ENCODE measurements at regions not wholly inside any gene's neighbourhood (a gene's known extent, or its start where the extent isn't known, plus 50 kb on each side); places are given as distances from the start of the nearest gene placed in this dataset.

- H3K27me3 ChIP-seq: no peaks in the 10 kb centered on the region
- no peak overlapping the region for H3K27ac ChIP-seq
- no peaks in the 10 kb centered on the region for H3K36me3 ChIP-seq
- H3K4me1 ChIP-seq: no peaks in the 10 kb centered on the region
- peaks cover 0 to 15% (median 11%) of the 10 kb centered on the region in 11 experiments; a peak in 16 of 22 replicates for H3K9me3 ChIP-seq (replicated peaks in 1 of 11)
- H3K4me2 ChIP-seq: no peak overlapping the region
- no peak overlapping the region for H3K9ac ChIP-seq
- no peak overlapping the region for H3K4me3 ChIP-seq
- no peaks in the 10 kb centered on the region for H4K20me1 ChIP-seq
- TF ChIP-seq Cebpa-rat (IDR thresholded peaks at IDR 0.05): no peak
These were observed 117.1 kb upstream of the TMEFF2 start for GRCh38 chr2:192311701-192312460.

GRCh38 chr2:192307530-192307929 is 112.8 kb upstream of the TMEFF2 start:
- H3K36me3 ChIP-seq: no peaks in the 10 kb centered on the region
- H3K4me3 ChIP-seq: no peak overlapping the region
- no peak for TF ChIP-seq Cebpa-rat (IDR thresholded peaks at IDR 0.05)
- no peaks in the 10 kb centered on the region for H3K4me1 ChIP-seq
- H3K9ac ChIP-seq: no peak overlapping the region
- no peak overlapping the region for H3K27ac ChIP-seq
- no peaks in the 10 kb centered on the region for H3K27me3 ChIP-seq
- H4K20me1 ChIP-seq: no peaks in the 10 kb centered on the region
- H3K9me3 ChIP-seq (replicated peaks in 1 of 11): no peaks in the 10 kb centered on the region
- no peak overlapping the region for H3K4me2 ChIP-seq

- Histone ChIP-seq H3K4me3 (no peak overlapping the region), H3K9me3 (replicated peaks in 1 of 11) (no peaks in the 10 kb centered on the region), H3K4me2 (no peak overlapping the region), H4K20me1 (no peaks in the 10 kb centered on the region), H3K27me3 (no peaks in the 10 kb centered on the region), H3K36me3 (no peaks in the 10 kb centered on the region), H3K9ac (no peak overlapping the region), H3K4me1 (no peaks in the 10 kb centered on the region), H3K27ac (no peak overlapping the region)
- no peak for TF ChIP-seq Cebpa-rat (IDR thresholded peaks at IDR 0.05)
These were observed 103.9 kb upstream of the TMEFF2 start for GRCh38 chr2:192298664-192299063.

- no peaks in the 10 kb centered on the region for H4K20me1 ChIP-seq
- no peak overlapping the region for H3K4me3 ChIP-seq
- no peak overlapping the region for H3K9ac ChIP-seq
- H3K27me3 ChIP-seq: no peaks in the 10 kb centered on the region
- TF ChIP-seq Cebpa-rat (IDR thresholded peaks at IDR 0.05): no peak
- H3K36me3 ChIP-seq: no peaks in the 10 kb centered on the region
- no peak overlapping the region for H3K27ac ChIP-seq
- H3K9me3 ChIP-seq (replicated peaks in 1 of 11): no peaks in the 10 kb centered on the region
- H3K4me1 ChIP-seq: no peaks in the 10 kb centered on the region
- no peak overlapping the region for H3K4me2 ChIP-seq
These were observed 97.7 kb upstream of the TMEFF2 start for GRCh38 chr2:192292478-192292877.

GRCh38 chr2:192288295-192288694 is 93.6 kb upstream of the TMEFF2 start:
- Histone ChIP-seq H3K9ac (no peak overlapping the region), H3K4me3 (no peak overlapping the region), H3K36me3 (no peaks in the 10 kb centered on the region), H3K4me1 (no peaks in the 10 kb centered on the region), H3K9me3 (replicated peaks in 1 of 11) (no peaks in the 10 kb centered on the region), H3K27ac (no peak overlapping the region), H4K20me1 (no peaks in the 10 kb centered on the region), H3K4me2 (no peak overlapping the region), H3K27me3 (no peaks in the 10 kb centered on the region)
- TF ChIP-seq Cebpa-rat (IDR thresholded peaks at IDR 0.05): no peak

- no peaks in the 10 kb centered on the region for H3K27me3 ChIP-seq
- no peaks in the 10 kb centered on the region for H3K9me3 ChIP-seq (replicated peaks in 1 of 11)
- no peak overlapping the region for H3K4me2 ChIP-seq
- no peak overlapping the region for H3K4me3 ChIP-seq
- no peaks in the 10 kb centered on the region for H3K36me3 ChIP-seq
- TF ChIP-seq Cebpa-rat (IDR thresholded peaks at IDR 0.05): no peak
- H4K20me1 ChIP-seq: no peaks in the 10 kb centered on the region
- no peak overlapping the region for H3K9ac ChIP-seq
- H3K4me1 ChIP-seq: no peaks in the 10 kb centered on the region
- H3K27ac ChIP-seq: no peak overlapping the region
These were observed 91.5 kb upstream of the TMEFF2 start for GRCh38 chr2:192286093-192286701.

- H3K36me3 ChIP-seq: no peaks in the 10 kb centered on the region
- TF ChIP-seq Cebpa-rat (IDR thresholded peaks at IDR 0.05): no peak
- no peak overlapping the region for H3K9ac ChIP-seq
- H3K27ac ChIP-seq: no peak overlapping the region
- no peaks in the 10 kb centered on the region for H3K27me3 ChIP-seq
- no peaks in the 10 kb centered on the region for H4K20me1 ChIP-seq
- no peak overlapping the region for H3K4me3 ChIP-seq
- no peak overlapping the region for H3K4me2 ChIP-seq
- peaks cover 0 to 5% (median 0%) of the 10 kb centered on the region in 10 experiments; a peak in 6 of 20 replicates for H3K4me1 ChIP-seq
- no peaks in the 10 kb centered on the region for H3K9me3 ChIP-seq (replicated peaks in 1 of 11)
These were observed 88.7 kb upstream of the TMEFF2 start for GRCh38 chr2:192283450-192283849.

- H3K4me1 ChIP-seq: peaks cover 0 to 21% (median 3%) of the 10 kb centered on the region in 10 experiments; a peak in 9 of 20 replicates
- H3K4me2 ChIP-seq: peak overlapping the region in 3 of 11 experiments; percentile 28 to 43 (median 41); a peak in 5 of 22 replicates
- no peaks in the 10 kb centered on the region for H3K9me3 ChIP-seq (replicated peaks in 1 of 11)
- H3K36me3 ChIP-seq: no peaks in the 10 kb centered on the region
- no peaks in the 10 kb centered on the region for H4K20me1 ChIP-seq
- no peaks in the 10 kb centered on the region for H3K27me3 ChIP-seq
- no peak overlapping the region for H3K27ac ChIP-seq
- H3K9ac ChIP-seq: no peak overlapping the region
- no peak overlapping the region for H3K4me3 ChIP-seq
- TF ChIP-seq Cebpa-rat (IDR thresholded peaks at IDR 0.05): no peak
These were observed 84.0 kb upstream of the TMEFF2 start for GRCh38 chr2:192278701-192279100.

GRCh38 chr2:192277494-192278109 is 82.9 kb upstream of the TMEFF2 start:
- Histone ChIP-seq H3K27ac (no peak overlapping the region), H3K27me3 (no peaks in the 10 kb centered on the region), H3K4me3 (no peak overlapping the region), H3K4me1 (peaks cover 0 to 21% (median 3%) of the 10 kb centered on the region in 10 experiments; a peak in 9 of 20 replicates), H4K20me1 (no peaks in the 10 kb centered on the region), H3K36me3 (no peaks in the 10 kb centered on the region), H3K4me2 (peak overlapping the region in 4 of 11 experiments; percentile 26 to 57 (median 34); a peak in 7 of 22 replicates), H3K9ac (no peak overlapping the region), H3K9me3 (replicated peaks in 1 of 11) (no peaks in the 10 kb centered on the region)
- no peak for TF ChIP-seq Cebpa-rat (IDR thresholded peaks at IDR 0.05)
